B cell (primary cell): ENCODE measurements at regions not wholly inside any gene's neighbourhood (a gene's known extent, or its start where the extent isn't known, plus 50 kb on each side); places are given as distances from the start of the nearest gene placed in this dataset.

Experiments used
- CTCF ChIP-seq: fragments of 200-600 bp; IDR thresholded peaks from one replicate; pipeline ENCODE4 v1.8.0; 2022; ENCODE audit warnings: antibody characterized with exemption, mild to moderate bottlenecking
- EZH2 ChIP-seq: IDR thresholded peaks from 2 replicates; pipeline ENCODE4 v1.6.1; 2012; ENCODE audit warnings: borderline replicate concordance, low read depth, mild to moderate bottlenecking, moderate library complexity, low read length; ENCODE audit not compliant: insufficient read depth, poor library complexity, severe bottlenecking

- no peak for TF ChIP-seq CTCF
- no peak for TF ChIP-seq EZH2
These were observed 812.8 kb upstream of the BRINP3 start for GRCh38 chr1:191290441-191290840.
